ENCODE measurements at regions not wholly inside any gene's neighbourhood (a gene's known extent, or its start where the extent isn't known, plus 50 kb on each side); places are given as distances from the start of the nearest gene placed in this dataset.

DNA sequence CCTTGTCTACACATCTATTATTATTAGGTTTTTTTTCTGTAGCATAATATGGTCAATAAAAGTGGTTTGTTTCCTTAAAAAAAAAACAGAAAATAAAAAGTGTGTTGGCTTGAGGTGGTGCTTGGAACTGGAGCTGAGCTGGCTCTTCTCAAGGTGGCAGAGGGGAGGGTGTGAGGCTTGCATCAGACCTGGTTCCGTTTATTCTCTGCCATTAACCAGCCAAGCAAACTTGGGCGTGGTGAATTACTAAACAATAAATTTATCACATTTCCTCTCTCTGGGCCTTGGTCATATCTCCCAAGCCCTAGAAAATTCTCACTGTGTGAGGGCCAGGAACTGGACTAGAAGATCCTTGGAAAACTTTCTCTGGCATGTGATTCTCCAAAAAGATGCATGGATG is 427.5 kb upstream of the MKI67 start:
- no peak for DNase-seq (ENCODE audit: low read depth in 2 of 2)

GRCh38 chr10:128556182-128557110 is 430.2 kb upstream of the MKI67 start:
- no peak for DNase-seq (ENCODE audit: low read depth in 2 of 2)

DNA sequence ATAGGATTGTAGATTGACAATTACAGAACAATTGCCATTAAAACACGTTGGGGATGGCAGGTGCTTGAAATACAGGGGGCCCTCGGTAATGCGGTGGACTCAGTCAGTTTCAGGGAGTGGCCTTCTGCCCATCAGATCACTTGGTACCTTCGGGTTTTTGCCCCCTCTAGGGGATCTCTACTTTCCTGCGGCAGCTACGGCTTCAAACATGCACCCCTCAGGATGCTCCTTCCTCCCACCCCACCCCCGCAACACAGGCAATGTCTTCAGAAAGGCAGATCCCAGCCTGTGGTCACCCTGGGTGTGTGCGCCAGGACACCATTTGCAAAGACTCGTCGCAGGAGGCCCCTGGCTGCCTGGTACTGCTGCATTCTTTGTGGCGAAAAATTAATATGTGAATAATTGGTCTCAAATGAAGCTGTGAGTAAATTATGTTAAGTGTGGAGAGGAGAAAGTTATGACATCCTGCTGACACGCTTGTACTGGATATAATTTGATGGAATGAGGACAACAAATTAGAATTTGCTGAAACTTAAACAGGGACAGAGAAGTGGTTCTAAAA is 431.0 kb upstream of the MKI67 start:
- DNase-seq (ENCODE audit: low read depth in 2 of 2): no peak

- no peak for DNase-seq (ENCODE audit: low read depth in 2 of 2)
These were observed 434.2 kb upstream of the MKI67 start for GRCh38 chr10:128560406-128560805.

- DNase-seq (ENCODE audit: low read depth in 2 of 2): no peak
These were observed 434.8 kb upstream of the MKI67 start for GRCh38 chr10:128560993-128561392.

GRCh38 chr10:128563387-128563786 is 437.2 kb upstream of the MKI67 start:
- no peak for DNase-seq (ENCODE audit: low read depth in 2 of 2)

DNA sequence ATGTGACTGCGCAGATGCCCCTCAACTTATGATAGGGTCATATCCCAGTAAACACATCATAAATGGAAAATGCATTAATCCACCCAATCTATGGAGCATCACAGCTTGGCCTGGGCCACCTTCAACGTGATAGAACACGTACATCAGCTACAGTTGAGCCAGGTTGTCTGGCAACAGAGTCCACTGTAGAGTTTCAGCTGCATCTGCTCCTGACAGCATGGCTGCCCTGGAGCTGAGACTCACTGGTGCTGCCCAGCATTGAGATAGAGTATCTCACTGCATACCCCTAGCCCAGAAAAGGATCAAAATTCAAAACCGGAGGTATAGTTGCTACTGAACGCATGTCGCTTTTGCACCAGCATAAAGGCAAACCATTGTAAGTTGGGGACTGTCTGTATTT is 437.7 kb upstream of the MKI67 start:
- no peak for DNase-seq (ENCODE audit: low read depth in 2 of 2)

DNA sequence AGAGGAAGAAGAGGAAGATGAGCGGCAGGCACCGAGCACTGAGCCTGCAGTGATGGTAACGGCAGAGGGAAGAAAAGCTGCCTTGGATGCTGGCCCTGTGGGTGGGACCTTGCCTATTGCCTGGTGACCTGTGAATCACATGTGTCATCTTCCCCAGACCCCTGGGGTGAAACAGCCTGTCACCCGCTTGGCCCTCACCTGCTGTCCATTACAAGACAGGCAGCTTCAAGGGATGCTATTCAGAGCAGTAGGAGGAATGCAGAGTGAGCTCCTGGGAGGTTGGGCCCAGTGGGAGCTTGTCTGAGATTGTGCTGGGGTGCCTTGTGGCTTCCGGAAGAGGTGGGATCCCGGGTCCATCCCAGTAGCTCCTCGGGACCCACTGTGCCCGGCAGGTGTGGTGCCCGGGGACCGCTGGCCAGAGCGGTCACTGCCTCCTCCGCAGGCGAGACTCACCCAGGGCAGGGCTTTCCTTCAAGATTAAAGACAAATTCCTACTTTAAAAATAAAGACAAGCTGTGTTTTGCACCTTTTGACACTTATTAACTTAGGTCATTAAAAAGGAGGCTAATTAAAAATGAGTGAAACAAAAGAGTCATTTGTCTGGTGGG is 440.2 kb upstream of the MKI67 start:
- no peak for DNase-seq (ENCODE audit: low read depth in 2 of 2)

DNA sequence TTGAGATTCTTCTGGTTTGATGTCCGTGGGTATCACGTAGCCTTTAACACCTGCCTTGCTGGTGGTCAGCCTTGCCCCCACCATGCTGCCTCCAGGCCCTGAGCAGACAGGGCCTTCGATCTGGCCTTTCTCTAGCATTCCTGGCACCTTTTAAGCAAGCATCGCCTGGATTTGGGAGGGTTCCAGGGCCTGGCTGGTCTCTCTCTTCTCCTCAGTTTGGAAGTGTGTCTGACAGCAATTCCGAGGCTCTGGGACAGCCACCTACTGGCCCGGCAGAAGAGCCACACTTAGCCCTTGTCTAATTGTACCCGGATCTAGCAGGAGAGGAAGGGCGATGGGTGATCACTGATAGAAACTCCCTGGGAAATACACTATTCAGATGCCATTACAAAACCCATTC is 441.3 kb upstream of the MKI67 start:
- DNase-seq (ENCODE audit: low read depth in 2 of 2): no peak

- DNase-seq (ENCODE audit: low read depth in 2 of 2): no peak
These were observed 441.8 kb upstream of the MKI67 start for GRCh38 chr10:128568041-128568440.

DNA sequence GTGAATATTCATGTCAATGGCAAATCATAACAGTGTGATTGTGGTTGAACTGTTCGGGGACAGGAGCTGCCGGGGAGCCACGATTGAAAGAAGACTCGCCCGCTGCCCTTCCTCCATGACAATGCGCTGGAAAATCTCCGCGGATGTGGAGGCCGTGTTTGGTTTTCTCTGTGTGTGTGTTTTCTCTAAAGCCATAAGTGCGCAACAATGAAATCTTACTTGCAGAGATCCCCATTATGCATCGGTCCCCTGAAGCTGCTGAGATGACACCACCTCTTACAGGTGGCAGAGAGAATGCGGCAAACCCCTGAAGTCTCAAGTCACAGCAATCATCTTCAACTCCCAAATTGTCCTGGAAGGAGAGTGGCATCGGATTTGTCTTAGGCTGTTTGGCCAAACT is 442.3 kb upstream of the MKI67 start:
- DNase-seq (ENCODE audit: low read depth in 2 of 2): no peak

- DNase-seq (ENCODE audit: low read depth in 2 of 2): no peak
These were observed 443.0 kb upstream of the MKI67 start for GRCh38 chr10:128568990-128569945.

- no peak for DNase-seq (ENCODE audit: low read depth in 2 of 2)
These were observed 444.2 kb upstream of the MKI67 start for GRCh38 chr10:128570319-128570995.

DNA sequence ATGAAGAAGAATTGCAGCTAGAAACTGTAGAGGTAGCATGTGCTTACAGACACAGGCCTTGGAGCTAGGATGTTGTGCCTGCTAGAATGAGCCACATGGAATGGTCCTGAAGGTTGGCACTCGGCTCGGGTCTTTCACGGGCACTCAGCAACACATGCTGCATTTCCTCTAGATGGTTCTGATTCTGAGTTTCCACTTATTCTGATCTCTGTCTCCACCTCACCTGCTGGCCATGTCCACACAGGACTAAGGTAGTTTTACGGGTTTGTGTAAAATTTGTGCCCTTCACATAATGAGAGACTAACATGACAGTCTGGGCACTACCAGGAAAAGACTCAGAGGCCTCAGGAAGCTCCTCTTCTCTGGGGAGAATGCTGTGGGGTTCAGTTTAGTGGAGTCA is 444.8 kb upstream of the MKI67 start:
- no peak for DNase-seq (ENCODE audit: low read depth in 2 of 2)

- no peak for DNase-seq (ENCODE audit: low read depth in 2 of 2)
These were observed 445.5 kb upstream of the MKI67 start for GRCh38 chr10:128571745-128572144.

DNA sequence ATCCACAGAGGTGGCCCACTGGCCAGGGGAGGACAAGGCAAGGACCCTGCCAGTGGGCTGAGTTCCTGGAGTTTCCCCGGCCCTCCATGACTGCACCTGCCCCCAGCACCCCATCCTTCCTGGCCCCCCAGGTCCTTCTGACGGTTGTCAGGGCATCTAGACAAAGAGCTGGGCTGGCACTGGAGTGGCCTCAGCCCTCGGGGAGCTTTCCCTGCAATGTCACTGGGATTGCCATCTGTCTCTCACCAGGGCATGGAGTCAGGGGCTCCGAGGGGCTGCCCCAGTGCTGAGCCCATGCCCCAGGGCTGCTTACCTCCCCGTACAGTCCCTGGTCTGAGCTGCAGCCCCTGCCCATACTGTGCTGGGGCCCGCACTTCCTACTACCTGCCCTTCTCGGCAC is 446.5 kb upstream of the MKI67 start:
- no peak for DNase-seq (ENCODE audit: low read depth in 2 of 2)

- no peak for DNase-seq (ENCODE audit: low read depth in 2 of 2)
These were observed 447.1 kb upstream of the MKI67 start for GRCh38 chr10:128573281-128573845.

DNA sequence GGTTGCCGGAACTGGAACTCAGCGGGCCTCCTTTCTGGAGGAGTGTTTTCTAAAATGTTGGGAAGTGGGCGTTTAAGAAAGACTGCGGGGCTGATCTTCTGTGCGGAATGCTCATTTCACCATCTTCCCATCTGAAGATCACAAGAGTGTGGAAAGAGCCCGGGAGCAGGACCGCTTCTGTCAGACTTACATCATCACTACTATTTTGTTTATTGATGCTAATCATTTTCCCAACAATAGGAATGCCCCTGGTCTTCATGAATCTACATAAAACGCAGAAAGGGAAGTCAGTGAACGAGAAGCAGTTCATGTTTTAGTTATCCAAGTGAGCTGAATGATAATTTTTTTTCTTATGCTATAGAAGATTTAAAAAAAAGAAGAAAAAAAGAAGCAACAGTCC is 447.8 kb upstream of the MKI67 start:
- DNase-seq (ENCODE audit: low read depth in 2 of 2): no peak

- no peak for DNase-seq (ENCODE audit: low read depth in 2 of 2)
These were observed 448.5 kb upstream of the MKI67 start for GRCh38 chr10:128574581-128575210.

GRCh38 chr10:128575761-128576160 is 449.5 kb upstream of the MKI67 start:
- DNase-seq (ENCODE audit: low read depth in 2 of 2): no peak

All from stimulated activated CD8-positive, alpha-beta memory T cell treated with anti-CD3 and anti-CD28 coated beads, Interleukin-7, amount 100 ng/mL, for 1 hour (primary cell).